GM12865 (cell line): ENCODE measurements at regions not wholly inside any gene's neighbourhood (a gene's known extent, or its start where the extent isn't known, plus 50 kb on each side); places are given as distances from the start of the nearest gene placed in this dataset.
"Not testable (repeated sequence)": the region's sequence is repeated elsewhere in the genome, so short reads cannot be mapped to it uniquely, and the experiment has no call there.

Source experiments
- DNase-seq: peaks from one replicate; pipeline ENCODE4 v3.0.0; 2010; ENCODE audit warnings: low read depth
- H3K4me3 ChIP-seq: 2 replicates; pipeline ENCODE4 v1.5.1; 2011; ENCODE audit warnings: mild to moderate bottlenecking, low read depth, low read length, control low read depth
- TF ChIP-seq, protein P1 (sequence below): IDR thresholded peaks from 2 replicates; pipeline ENCODE4 v1.5.1; 2011; ENCODE audit warnings: low read length, control low read depth, low read depth, inconsistent platforms; ENCODE audit not compliant: insufficient read depth; ENCODE audit errors: missing control alignments

DNA sequence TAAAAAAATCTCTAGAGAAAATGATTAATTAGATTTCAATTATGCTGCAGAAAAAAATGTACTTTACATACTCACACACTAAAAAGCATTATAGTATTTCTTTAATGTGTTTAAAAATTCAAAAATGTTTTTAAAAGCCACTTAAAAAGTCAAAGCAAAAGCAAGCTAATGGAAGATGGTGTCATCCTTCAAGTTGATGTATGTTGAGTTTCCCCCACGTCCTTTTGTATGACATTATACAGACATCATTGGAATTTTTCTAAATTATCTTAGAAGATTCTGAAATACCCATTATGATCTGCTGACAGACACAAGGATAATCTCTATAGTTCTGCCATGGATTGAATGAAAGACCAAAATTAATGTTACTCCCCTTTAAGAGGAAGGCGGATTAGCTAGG is 393.7 kb upstream of the TENM3 start:
- DNase-seq, result no peak
- TF ChIP-seq, protein P1, sequence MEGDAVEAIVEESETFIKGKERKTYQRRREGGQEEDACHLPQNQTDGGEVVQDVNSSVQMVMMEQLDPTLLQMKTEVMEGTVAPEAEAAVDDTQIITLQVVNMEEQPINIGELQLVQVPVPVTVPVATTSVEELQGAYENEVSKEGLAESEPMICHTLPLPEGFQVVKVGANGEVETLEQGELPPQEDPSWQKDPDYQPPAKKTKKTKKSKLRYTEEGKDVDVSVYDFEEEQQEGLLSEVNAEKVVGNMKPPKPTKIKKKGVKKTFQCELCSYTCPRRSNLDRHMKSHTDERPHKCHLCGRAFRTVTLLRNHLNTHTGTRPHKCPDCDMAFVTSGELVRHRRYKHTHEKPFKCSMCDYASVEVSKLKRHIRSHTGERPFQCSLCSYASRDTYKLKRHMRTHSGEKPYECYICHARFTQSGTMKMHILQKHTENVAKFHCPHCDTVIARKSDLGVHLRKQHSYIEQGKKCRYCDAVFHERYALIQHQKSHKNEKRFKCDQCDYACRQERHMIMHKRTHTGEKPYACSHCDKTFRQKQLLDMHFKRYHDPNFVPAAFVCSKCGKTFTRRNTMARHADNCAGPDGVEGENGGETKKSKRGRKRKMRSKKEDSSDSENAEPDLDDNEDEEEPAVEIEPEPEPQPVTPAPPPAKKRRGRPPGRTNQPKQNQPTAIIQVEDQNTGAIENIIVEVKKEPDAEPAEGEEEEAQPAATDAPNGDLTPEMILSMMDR, result no peak
- H3K4me3 ChIP-seq, result no peak overlapping the region

- no peak for DNase-seq
Observed at GRCh38 chr4:181853881-181854511, 389.2 kb upstream of the TENM3 start.

GRCh38 chr4:181855307-181855706 is 387.9 kb upstream of the TENM3 start:
- TF ChIP-seq, protein P1, result no peak

More at GRCh38 chr4:181853881-181854511, 389.2 kb upstream of the TENM3 start:
- H3K4me3 ChIP-seq, result no peak overlapping the region
- TF ChIP-seq, protein P1, result no peak

GRCh38 chr4:181857471-181857870 is 385.7 kb upstream of the TENM3 start:
- H3K4me3 ChIP-seq, result not testable (repeated sequence)

More at GRCh38 chr4:181855307-181855706, 387.9 kb upstream of the TENM3 start:
- no peak for DNase-seq
- no peak overlapping the region for H3K4me3 ChIP-seq

GRCh38 chr4:181858741-181859140 is 384.5 kb upstream of the TENM3 start:
- TF ChIP-seq, protein P1, result no peak
- no peak for DNase-seq
- H3K4me3 ChIP-seq, result no peak overlapping the region

More at GRCh38 chr4:181857471-181857870, 385.7 kb upstream of the TENM3 start:
- not testable (repeated sequence) for DNase-seq

GRCh38 chr4:181859439-181859838 is 383.8 kb upstream of the TENM3 start:
- no peak for DNase-seq
- H3K4me3 ChIP-seq, result no peak overlapping the region
- TF ChIP-seq, protein P1, result no peak

DNA sequence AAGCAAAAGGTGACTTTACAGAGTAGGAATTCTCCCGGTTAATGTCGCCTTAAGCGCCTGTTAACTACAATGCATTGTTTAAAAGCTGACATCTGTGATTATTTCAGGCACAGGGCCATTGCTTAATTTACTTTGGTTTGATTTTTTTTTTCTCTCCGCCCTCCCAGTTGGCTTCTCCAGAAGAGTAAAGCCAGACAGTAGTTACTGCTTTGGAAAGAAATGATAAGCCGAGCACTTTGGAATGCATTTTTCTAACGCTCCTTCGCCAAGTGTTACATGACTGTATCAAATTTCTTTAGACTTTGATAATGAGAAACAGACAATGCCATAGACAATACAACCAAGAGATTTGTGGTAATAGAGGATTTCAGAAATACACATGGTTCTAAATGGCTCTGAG is 383.0 kb upstream of the TENM3 start:
- TF ChIP-seq, protein P1, result no peak
- no peak overlapping the region for H3K4me3 ChIP-seq
- no peak for DNase-seq

- TF ChIP-seq, protein P1, result no peak
- no peak overlapping the region for H3K4me3 ChIP-seq
- DNase-seq, result no peak
Observed at GRCh38 chr4:181860668-181861067, 382.5 kb upstream of the TENM3 start.
